Mesenchymal stem cell (in vitro differentiated cells and primary cell): ENCODE measurements at regions not wholly inside any gene's neighbourhood (a gene's known extent, or its start where the extent isn't known, plus 50 kb on each side); places are given as distances from the start of the nearest gene placed in this dataset.

Source experiments
- DNase-seq: peaks from one replicate; pipeline ENCODE4 v3.0.0-alpha.2; 2013
- H2AFZ ChIP-seq: one replicate; pipeline ENCODE4 v1.6.1; 2013; ENCODE audit warnings: low read depth, mild to moderate bottlenecking, control low read depth, inconsistent platforms, low read length, moderate library complexity
- H2AK5ac ChIP-seq: 2 replicates; pipeline ENCODE4 v1.6.1; 2013; ENCODE audit warnings: low read length, moderate library complexity, mild to moderate bottlenecking, inconsistent platforms; ENCODE audit not compliant: severe bottlenecking
- H2BK120ac ChIP-seq: one replicate; pipeline ENCODE4 v1.6.1; 2013; ENCODE audit warnings: low read depth, mild to moderate bottlenecking, inconsistent platforms, low read length, moderate library complexity
- H2BK12ac ChIP-seq, 2 experiments: one replicate each; pipeline ENCODE4 v1.6.1; 2013; ENCODE audit warnings: inconsistent platforms in 2 of 2, low read length in 2 of 2, mild to moderate bottlenecking in 2 of 2, moderate library complexity in 2 of 2, control low read depth in 1 of 2
- H2BK15ac ChIP-seq: one replicate; pipeline ENCODE4 v1.6.1; 2013; ENCODE audit warnings: mild to moderate bottlenecking, low read depth, inconsistent platforms; ENCODE audit not compliant: poor library complexity, severe bottlenecking
- H2BK5ac ChIP-seq: 2 replicates; pipeline ENCODE4 v1.6.1; 2013; ENCODE audit warnings: low read depth, mild to moderate bottlenecking, low read length, control low read depth, inconsistent platforms; ENCODE audit not compliant: poor library complexity, severe bottlenecking
- H3K14ac ChIP-seq, 2 experiments: one replicate each; pipeline ENCODE4 v1.6.1; 2013; ENCODE audit warnings: inconsistent platforms in 2 of 2, low read length in 2 of 2, control low read depth in 1 of 2, mild to moderate bottlenecking in 1 of 2, moderate library complexity in 1 of 2
- H3K18ac ChIP-seq, 2 experiments: one replicate each; pipeline ENCODE4 v1.6.1; 2013; ENCODE audit warnings: inconsistent platforms in 2 of 2, low read length in 2 of 2, control low read depth in 1 of 2, low read depth in 1 of 2, mild to moderate bottlenecking in 1 of 2
- H3K23ac ChIP-seq, 2 experiments: one replicate each; pipeline ENCODE4 v1.6.1; 2013; ENCODE audit warnings: inconsistent platforms in 2 of 2, low read length in 2 of 2, mild to moderate bottlenecking in 2 of 2, moderate library complexity in 2 of 2, control low read depth in 1 of 2
- H3K27ac ChIP-seq: 2 replicates; pipeline ENCODE4 v1.5.1; 2013; ENCODE audit warnings: mild to moderate bottlenecking, moderate library complexity, low read length, control low read depth, inconsistent platforms; ENCODE audit not compliant: poor library complexity, severe bottlenecking
- H3K27me3 ChIP-seq, 2 experiments: 2 replicates each; pipeline versions ENCODE4 v1.6.1 to v1.7.0; 2013; ENCODE audit warnings: low read length in 2 of 2, mild to moderate bottlenecking in 2 of 2, moderate library complexity in 2 of 2, control low read depth in 1 of 2, inconsistent platforms in 1 of 2; ENCODE audit not compliant: control insufficient read depth in 1 of 2, insufficient read depth in 1 of 2
- H3K36me3 ChIP-seq, 2 experiments: 2 replicates each; pipeline versions ENCODE4 v1.6.1 to v1.7.0; 2013; ENCODE audit warnings: low read length in 2 of 2, control low read depth in 1 of 2, inconsistent platforms in 1 of 2, low read depth in 1 of 2, mild to moderate bottlenecking in 1 of 2; ENCODE audit not compliant: insufficient read depth in 2 of 2, control insufficient read depth in 1 of 2
- H3K4ac ChIP-seq, 2 experiments: one replicate each; pipeline ENCODE4 v1.6.1; 2013; ENCODE audit warnings: inconsistent platforms in 2 of 2, low read length in 2 of 2, mild to moderate bottlenecking in 2 of 2, moderate library complexity in 2 of 2, control low read depth in 1 of 2, low read depth in 1 of 2
- H3K4me1 ChIP-seq: 2 replicates; pipeline ENCODE4 v1.6.1; 2013; ENCODE audit warnings: low read depth, low read length, control low read depth; ENCODE audit not compliant: control insufficient read depth, insufficient read depth
- H3K4me2 ChIP-seq: 2 replicates; pipeline ENCODE4 v1.6.1; 2013; ENCODE audit warnings: low read length, mild to moderate bottlenecking, inconsistent platforms; ENCODE audit not compliant: poor library complexity, severe bottlenecking
- H3K4me3 ChIP-seq, 2 experiments: 2 replicates each; pipeline versions ENCODE4 v1.5.1 to v1.7.0; 2013; ENCODE audit warnings: low read length in 2 of 2, mild to moderate bottlenecking in 2 of 2, control low read depth in 1 of 2, low read depth in 1 of 2; ENCODE audit not compliant: insufficient read depth in 1 of 2
- H3K79me1 ChIP-seq: replicated peaks from 2 replicates; pipeline ENCODE4 v1.6.1; 2013; ENCODE audit warnings: mild to moderate bottlenecking, control low read depth, low read length, inconsistent platforms; ENCODE audit not compliant: poor library complexity, severe bottlenecking
- H3K9ac ChIP-seq: 2 replicates; pipeline ENCODE4 v1.7.0; 2013; ENCODE audit warnings: mild to moderate bottlenecking, low read length, moderate library complexity
- H3K9me3 ChIP-seq: 2 replicates; pipeline ENCODE4 v1.7.0; 2013; ENCODE audit warnings: mild to moderate bottlenecking, low read length; ENCODE audit not compliant: control insufficient read depth
- H4K8ac ChIP-seq: one replicate; pipeline ENCODE4 v1.6.1; 2013; ENCODE audit warnings: inconsistent platforms, mild to moderate bottlenecking, low read length, moderate library complexity
- H4K91ac ChIP-seq: one replicate; pipeline ENCODE4 v1.6.1; 2013; ENCODE audit warnings: mild to moderate bottlenecking, low read length, inconsistent platforms
- WGBS: methylation state at CpG from one replicate; pipeline ENCODE4 v1.1.7; 2013; ENCODE audit warnings: mixed read lengths; 5-methylcytosine and 5-hydroxymethylcytosine counted together

- no peaks in the 10 kb centered on the region for H3K79me1 ChIP-seq
- H3K4me3 ChIP-seq = no peak overlapping the region
- no peaks in the 10 kb centered on the region for H3K9me3 ChIP-seq
- no peak overlapping the region for H4K8ac ChIP-seq
- no peak overlapping the region for H2AK5ac ChIP-seq
- no peaks in the 10 kb centered on the region for H3K36me3 ChIP-seq
- no peak overlapping the region for H2AFZ ChIP-seq
- no peak overlapping the region for H3K23ac ChIP-seq
- H2BK15ac ChIP-seq = no peak overlapping the region
- no peak overlapping the region for H3K14ac ChIP-seq
- H4K91ac ChIP-seq = no peak overlapping the region
- H2BK5ac ChIP-seq = no peak overlapping the region
- H3K9ac ChIP-seq = no peak overlapping the region
- H3K4me2 ChIP-seq = no peak overlapping the region
- H2BK12ac ChIP-seq = no peak overlapping the region
- H3K27me3 ChIP-seq = no peaks in the 10 kb centered on the region
- no peak overlapping the region for H3K4ac ChIP-seq
- H3K4me1 ChIP-seq = no peaks in the 10 kb centered on the region
- H3K27ac ChIP-seq = no peak overlapping the region
- H3K18ac ChIP-seq = no peak overlapping the region
- no peak for DNase-seq
- H2BK120ac ChIP-seq = no peak overlapping the region
- WGBS = 86% methylated on average over 2 of the region's 3 CpGs
Measured at GRCh38 chr10:10508211-10508610, 509.5 kb upstream of the CELF2 start.

- H3K14ac ChIP-seq = no peak overlapping the region
- H3K4me1 ChIP-seq = no peaks in the 10 kb centered on the region
- H3K4me3 ChIP-seq = no peak overlapping the region
- H2BK15ac ChIP-seq = no peak overlapping the region
- H2AK5ac ChIP-seq = no peak overlapping the region
- H2BK5ac ChIP-seq = no peak overlapping the region
- no peak overlapping the region for H2BK120ac ChIP-seq
- H3K79me1 ChIP-seq = no peaks in the 10 kb centered on the region
- no peak for DNase-seq
- no peak overlapping the region for H3K27ac ChIP-seq
- WGBS = 88% methylated on average over 1 of the region's 3 CpGs
- H3K36me3 ChIP-seq = no peaks in the 10 kb centered on the region
- no peak overlapping the region for H3K23ac ChIP-seq
- no peak overlapping the region for H3K18ac ChIP-seq
- H3K9ac ChIP-seq = no peak overlapping the region
- no peak overlapping the region for H4K8ac ChIP-seq
- H2BK12ac ChIP-seq = no peak overlapping the region
- no peak overlapping the region for H3K4ac ChIP-seq
- no peak overlapping the region for H3K4me2 ChIP-seq
- H4K91ac ChIP-seq = no peak overlapping the region
- no peaks in the 10 kb centered on the region for H3K27me3 ChIP-seq
- H2AFZ ChIP-seq = no peak overlapping the region
- no peaks in the 10 kb centered on the region for H3K9me3 ChIP-seq
Measured at GRCh38 chr10:10510179-10510578, 507.5 kb upstream of the CELF2 start.

- H2BK5ac ChIP-seq = no peak overlapping the region
Measured at GRCh38 chr10:10513067-10513466, 504.6 kb upstream of the CELF2 start.

GRCh38 chr10:10513898-10514297, 503.8 kb upstream of the CELF2 start:
- H2BK15ac ChIP-seq = no peak overlapping the region
- H3K9ac ChIP-seq = no peak overlapping the region
- H3K79me1 ChIP-seq = no peaks in the 10 kb centered on the region
- no peaks in the 10 kb centered on the region for H3K27me3 ChIP-seq
- no peaks in the 10 kb centered on the region for H3K9me3 ChIP-seq
- no peak overlapping the region for H3K4me3 ChIP-seq
- no peak overlapping the region for H3K23ac ChIP-seq
- H2BK12ac ChIP-seq = peak overlapping the region in 1 of 2 experiments; percentile 15
- no peak for DNase-seq
- no peak overlapping the region for H3K27ac ChIP-seq
- no peaks in the 10 kb centered on the region for H3K4me1 ChIP-seq
- no peaks in the 10 kb centered on the region for H3K36me3 ChIP-seq
- no peak overlapping the region for H3K14ac ChIP-seq
- H2AK5ac ChIP-seq = no peak overlapping the region
- WGBS = 94% methylated on average over 4 of the region's 4 CpGs
- H2BK5ac ChIP-seq = no peak overlapping the region
- no peak overlapping the region for H2BK120ac ChIP-seq
- H4K91ac ChIP-seq = no peak overlapping the region
- no peak overlapping the region for H4K8ac ChIP-seq
- H3K18ac ChIP-seq = no peak overlapping the region
- no peak overlapping the region for H3K4ac ChIP-seq
- no peak overlapping the region for H3K4me2 ChIP-seq
- H2AFZ ChIP-seq = no peak overlapping the region

More at GRCh38 chr10:10513067-10513466, 504.6 kb upstream of the CELF2 start:
- no CpG with 5 or more reads among the region's 1 CpG for WGBS
- Histone ChIP-seq H3K23ac (no peak overlapping the region), H3K27me3 (no peaks in the 10 kb centered on the region), H2BK12ac (no peak overlapping the region), H2BK120ac (no peak overlapping the region), H3K36me3 (no peaks in the 10 kb centered on the region), H2AFZ (no peak overlapping the region), H3K9me3 (no peaks in the 10 kb centered on the region), H3K4me2 (no peak overlapping the region), H3K4me1 (no peaks in the 10 kb centered on the region), H3K9ac (no peak overlapping the region), H3K18ac (no peak overlapping the region), H3K79me1 (no peaks in the 10 kb centered on the region), H3K4me3 (no peak overlapping the region), H2AK5ac (no peak overlapping the region), H3K4ac (no peak overlapping the region), H4K91ac (no peak overlapping the region), H3K27ac (no peak overlapping the region), H3K14ac (no peak overlapping the region), H2BK15ac (no peak overlapping the region), H4K8ac (no peak overlapping the region)
- DNase-seq = no peak
